Duodenal mucosa (tissue), 2 donors: ENCODE measurements at regions not wholly inside any gene's neighbourhood (a gene's known extent, or its start where the extent isn't known, plus 50 kb on each side); places are given as distances from the start of the nearest gene placed in this dataset.

Experiments used
- H3K27ac ChIP-seq: one replicate; pipeline ENCODE4 v1.7.0; 2013; ENCODE audit warnings: low read depth, low read length
- H3K27me3 ChIP-seq, 2 donors: one replicate each; pipeline ENCODE4 v1.7.0; 2013; ENCODE audit warnings: low read length in 2 of 2, control low read depth in 1 of 2; ENCODE audit not compliant: insufficient read depth in 2 of 2, control insufficient read depth in 1 of 2
- H3K36me3 ChIP-seq, 2 donors: one replicate each; pipeline ENCODE4 v1.7.0; 2013; ENCODE audit warnings: low read length in 2 of 2, control low read depth in 1 of 2; ENCODE audit not compliant: insufficient read depth in 2 of 2, control insufficient read depth in 1 of 2
- H3K4me1 ChIP-seq, 2 donors: one replicate each; pipeline ENCODE4 v1.7.0; 2013; ENCODE audit warnings: low read length in 2 of 2, control low read depth in 1 of 2; ENCODE audit not compliant: insufficient read depth in 2 of 2, control insufficient read depth in 1 of 2
- H3K4me3 ChIP-seq, 2 donors: one replicate each; pipeline ENCODE4 v1.7.0; 2013; ENCODE audit warnings: low read length in 2 of 2, low read depth in 1 of 2
- H3K9ac ChIP-seq, 2 donors: one replicate each; pipeline ENCODE4 v1.7.0; 2013; ENCODE audit warnings: low read length in 2 of 2, low read depth in 1 of 2
- H3K9me3 ChIP-seq, 2 donors: one replicate each; pipeline ENCODE4 v1.7.0; 2013; ENCODE audit warnings: low read length in 2 of 2, control low read depth in 1 of 2; ENCODE audit not compliant: control insufficient read depth in 1 of 2

DNA sequence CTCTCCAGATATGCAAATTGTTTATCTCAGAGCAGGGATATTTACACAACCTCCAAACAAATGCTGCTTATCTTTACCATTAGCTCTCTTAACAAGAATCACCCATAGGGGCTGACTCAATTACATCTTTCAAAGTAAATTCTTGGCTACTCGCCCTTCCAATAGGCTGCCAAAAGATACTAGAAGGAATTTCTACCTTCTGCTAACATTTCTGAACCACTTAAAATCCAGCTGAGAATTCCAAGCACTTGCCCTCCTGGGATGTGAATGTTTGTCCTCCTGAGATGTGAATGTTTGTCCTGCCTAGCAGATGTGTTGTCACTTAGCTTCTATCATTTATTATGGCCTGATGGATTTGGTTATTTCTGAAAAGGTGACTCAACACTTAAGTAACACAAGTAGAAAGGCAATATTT is 388.0 kb downstream of the GJA1 start:
- Histone ChIP-seq H3K36me3 (no peaks in the 10 kb centered on the region), H3K9ac (no peak overlapping the region), H3K27me3 (no peaks in the 10 kb centered on the region), H3K4me3 (no peak overlapping the region), H3K9me3 (peaks cover 4% of the 10 kb centered on the region in 2 donors), H3K4me1 (peaks cover 0 to 4% of the 10 kb centered on the region in 2 donors), H3K27ac (no peak overlapping the region)

DNA sequence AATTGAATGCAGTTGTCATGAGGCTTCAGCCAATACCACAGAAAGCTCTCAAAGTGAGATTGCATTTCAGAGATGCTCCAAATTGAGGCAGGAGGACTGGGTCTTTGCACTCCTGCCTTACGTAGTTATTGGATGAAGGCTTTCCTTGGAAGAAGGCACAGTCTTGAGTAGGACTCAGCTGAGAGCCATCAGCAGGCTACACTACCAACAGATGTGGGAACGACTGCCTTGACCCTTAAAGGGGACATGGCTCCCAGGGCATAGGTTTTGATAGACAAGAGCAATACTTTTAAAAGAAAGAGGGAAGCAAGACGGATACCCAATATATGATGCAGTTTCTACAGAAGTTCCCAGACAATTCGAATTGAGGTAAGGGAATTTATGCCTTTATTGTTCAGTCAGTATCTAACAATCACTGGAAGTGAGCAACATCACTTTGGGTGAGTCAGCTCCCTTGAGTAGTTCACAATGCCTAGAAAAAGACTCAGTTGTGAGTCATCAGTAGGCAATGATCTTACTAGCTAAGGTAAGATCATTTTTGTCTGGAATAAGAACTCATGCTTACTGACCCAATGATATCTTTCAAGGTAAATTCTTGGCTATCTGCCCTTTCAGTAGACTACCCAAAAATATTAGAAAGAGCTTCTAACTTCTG is 390.8 kb downstream of the GJA1 start:
- Histone ChIP-seq H3K36me3 (no peaks in the 10 kb centered on the region), H3K4me1 (peaks cover 0 to 4% of the 10 kb centered on the region in 2 donors), H3K27me3 (no peaks in the 10 kb centered on the region), H3K4me3 (no peak overlapping the region), H3K27ac (no peak overlapping the region), H3K9me3 (no peaks in the 10 kb centered on the region), H3K9ac (no peak overlapping the region)

DNA sequence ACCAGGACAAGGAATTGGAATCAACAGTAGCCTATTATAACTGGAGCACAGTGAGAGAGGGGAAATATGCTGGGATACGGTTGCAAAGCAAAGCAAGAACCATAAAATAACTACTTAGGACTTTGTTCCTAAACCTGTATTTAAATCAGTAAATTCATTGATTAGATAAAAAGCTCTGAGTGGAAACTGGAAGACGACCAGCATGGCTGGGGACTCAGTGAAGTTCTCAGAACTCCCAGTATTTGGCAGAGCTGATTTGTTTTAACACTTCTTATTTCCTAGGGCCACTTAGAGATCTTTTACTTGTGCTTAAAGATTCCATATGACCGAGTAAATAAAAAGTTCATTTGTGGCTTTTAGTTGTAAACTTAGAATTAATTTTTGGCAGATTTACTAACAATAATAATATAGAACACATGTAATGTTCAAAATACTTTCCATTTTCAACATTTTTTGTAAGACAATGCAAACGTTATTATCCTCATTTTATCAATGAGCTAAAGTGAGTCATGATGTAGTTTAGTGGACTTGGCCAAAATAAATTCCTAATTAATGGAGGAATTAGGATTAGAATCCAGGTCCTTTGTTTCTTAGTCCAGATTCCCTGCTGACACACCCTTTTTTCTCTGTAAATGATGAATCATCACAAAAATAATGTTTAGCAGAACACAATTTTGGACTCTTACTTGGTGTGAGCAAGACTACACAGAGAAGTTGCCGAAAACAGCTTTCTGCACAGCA is 392.9 kb downstream of the GJA1 start:
- no peaks in the 10 kb centered on the region for H3K36me3 ChIP-seq
- no peaks in the 10 kb centered on the region for H3K9me3 ChIP-seq
- peaks cover 0 to 4% of the 10 kb centered on the region in 2 donors for H3K4me1 ChIP-seq
- no peaks in the 10 kb centered on the region for H3K27me3 ChIP-seq
- H3K9ac ChIP-seq = no peak overlapping the region
- no peak overlapping the region for H3K27ac ChIP-seq
- no peak overlapping the region for H3K4me3 ChIP-seq

DNA sequence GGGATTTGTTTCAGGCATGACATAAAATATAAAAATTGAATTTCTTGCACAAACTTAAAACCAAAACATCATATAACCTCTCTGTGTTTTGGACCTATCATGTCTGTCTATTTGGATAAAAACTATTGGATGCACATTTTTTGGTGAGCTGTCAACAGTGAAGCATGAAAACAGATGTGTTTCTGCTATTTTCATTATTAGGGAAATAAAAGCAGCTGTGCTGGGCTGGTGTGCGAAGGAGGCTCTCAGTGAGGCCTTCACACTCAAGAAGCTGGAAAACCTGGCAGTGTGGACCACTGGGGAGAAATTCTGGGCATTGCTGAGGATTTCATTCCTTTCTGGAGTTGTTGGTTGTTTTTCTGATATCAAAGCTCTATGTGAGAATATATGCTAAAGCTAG is 395.3 kb downstream of the GJA1 start:
- Histone ChIP-seq H3K4me3 (no peak overlapping the region), H3K27ac (no peak overlapping the region), H3K27me3 (no peaks in the 10 kb centered on the region), H3K36me3 (no peaks in the 10 kb centered on the region), H3K9ac (no peak overlapping the region), H3K4me1 (peaks cover 0 to 4% of the 10 kb centered on the region in 2 donors), H3K9me3 (no peaks in the 10 kb centered on the region)

DNA sequence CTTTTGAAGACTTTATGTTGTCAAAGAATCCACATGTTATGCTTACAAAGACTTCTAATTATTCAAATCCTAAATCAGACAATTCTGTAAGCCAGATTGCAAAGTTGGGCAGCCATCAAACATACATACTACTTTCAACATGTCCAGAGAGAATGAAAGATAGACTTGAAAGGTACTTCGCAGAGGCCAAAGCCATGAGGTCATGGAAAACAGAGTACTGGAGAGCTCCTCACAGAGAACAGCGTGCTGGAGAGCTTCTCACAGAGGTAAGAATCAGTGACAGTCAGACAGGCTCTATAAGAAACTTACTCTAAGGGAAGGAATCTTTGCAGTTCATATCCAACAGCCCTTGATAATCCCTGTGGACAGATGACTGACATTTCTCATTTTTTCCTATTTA is 400.2 kb downstream of the GJA1 start:
- Histone ChIP-seq H3K9me3 (no peaks in the 10 kb centered on the region), H3K27ac (no peak overlapping the region), H3K36me3 (no peaks in the 10 kb centered on the region), H3K27me3 (no peaks in the 10 kb centered on the region), H3K4me1 (no peaks in the 10 kb centered on the region), H3K4me3 (no peak overlapping the region), H3K9ac (no peak overlapping the region)

DNA sequence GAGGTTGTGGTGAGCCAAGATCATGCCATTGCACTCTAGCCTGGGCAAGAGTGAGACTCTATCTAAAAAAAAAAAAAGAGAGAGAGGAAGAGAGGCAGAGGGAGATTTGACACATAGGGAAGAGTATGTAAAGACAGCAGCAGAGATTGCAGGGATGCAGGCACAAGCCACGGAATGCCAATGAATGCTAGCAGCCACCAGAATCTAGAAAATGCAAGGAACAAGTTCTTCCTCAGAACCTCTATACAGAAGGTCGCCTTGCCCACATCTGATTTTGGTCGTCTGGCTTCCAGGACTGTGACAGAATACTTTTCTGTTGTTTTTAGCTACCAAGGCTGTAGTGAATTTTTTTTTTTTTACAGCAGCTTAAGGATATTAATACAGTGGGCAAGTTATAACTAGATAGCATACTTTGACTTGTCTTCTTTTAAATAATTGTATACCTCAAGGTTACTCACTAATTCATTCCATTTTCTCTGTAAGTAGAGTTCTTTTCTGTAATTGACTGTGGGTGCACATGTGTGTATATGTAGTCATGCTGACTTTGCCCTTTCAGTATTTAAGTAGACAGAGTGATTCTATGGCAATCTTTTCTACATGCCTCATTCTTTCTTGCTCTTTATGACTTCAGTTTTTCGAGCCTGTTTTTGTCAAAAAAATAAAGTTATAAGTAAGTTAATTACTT is 402.2 kb downstream of the GJA1 start:
- no peaks in the 10 kb centered on the region for H3K4me1 ChIP-seq
- no peak overlapping the region for H3K4me3 ChIP-seq
- H3K9ac ChIP-seq = no peak overlapping the region
- H3K27me3 ChIP-seq = no peaks in the 10 kb centered on the region
- no peaks in the 10 kb centered on the region for H3K9me3 ChIP-seq
- no peak overlapping the region for H3K27ac ChIP-seq
- H3K36me3 ChIP-seq = no peaks in the 10 kb centered on the region

DNA sequence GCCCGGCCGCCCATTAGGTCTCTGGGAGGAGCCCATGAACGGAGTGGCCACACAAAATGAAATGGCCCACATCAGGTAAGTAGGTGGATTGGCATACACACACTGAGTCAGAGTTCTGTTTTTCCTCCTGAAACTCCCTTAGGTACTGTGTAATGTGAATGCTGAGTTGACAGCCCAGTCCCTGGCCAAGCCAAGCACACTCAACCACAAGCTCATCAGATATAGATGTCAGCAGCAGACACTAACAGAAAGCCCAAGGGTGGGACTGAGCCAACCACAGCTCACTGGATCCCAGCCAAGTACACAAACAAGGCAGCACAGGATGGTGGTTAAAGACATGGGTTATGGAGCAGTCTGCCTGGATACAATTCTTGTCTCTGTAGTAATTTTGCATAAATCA is 403.4 kb downstream of the GJA1 start:
- Histone ChIP-seq H3K36me3 (no peaks in the 10 kb centered on the region), H3K27me3 (no peaks in the 10 kb centered on the region), H3K4me3 (no peak overlapping the region), H3K9ac (no peak overlapping the region), H3K27ac (no peak overlapping the region), H3K9me3 (no peaks in the 10 kb centered on the region), H3K4me1 (no peaks in the 10 kb centered on the region)

DNA sequence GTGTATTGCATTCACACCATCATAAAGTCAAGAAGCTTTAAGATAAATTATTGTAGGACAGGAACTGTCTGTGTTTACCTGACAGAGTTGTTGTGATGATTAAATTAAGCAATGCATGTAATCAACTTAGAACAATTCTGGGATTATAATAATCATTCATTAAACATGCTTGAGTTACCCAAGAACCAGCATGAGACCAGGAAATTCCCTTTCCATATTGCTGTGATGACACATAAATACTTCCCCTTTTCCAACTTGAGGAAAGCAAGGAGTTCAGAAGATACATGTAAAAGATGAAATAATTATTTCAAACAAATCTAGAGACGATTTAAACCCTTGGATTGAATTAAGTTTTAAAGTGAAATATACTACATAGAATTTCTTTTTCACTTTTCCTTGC is 404.4 kb downstream of the GJA1 start:
- H3K36me3 ChIP-seq = no peaks in the 10 kb centered on the region
- H3K4me1 ChIP-seq = no peaks in the 10 kb centered on the region
- H3K9me3 ChIP-seq = no peaks in the 10 kb centered on the region
- H3K9ac ChIP-seq = no peak overlapping the region
- H3K4me3 ChIP-seq = no peak overlapping the region
- H3K27ac ChIP-seq = no peak overlapping the region
- H3K27me3 ChIP-seq = no peaks in the 10 kb centered on the region

DNA sequence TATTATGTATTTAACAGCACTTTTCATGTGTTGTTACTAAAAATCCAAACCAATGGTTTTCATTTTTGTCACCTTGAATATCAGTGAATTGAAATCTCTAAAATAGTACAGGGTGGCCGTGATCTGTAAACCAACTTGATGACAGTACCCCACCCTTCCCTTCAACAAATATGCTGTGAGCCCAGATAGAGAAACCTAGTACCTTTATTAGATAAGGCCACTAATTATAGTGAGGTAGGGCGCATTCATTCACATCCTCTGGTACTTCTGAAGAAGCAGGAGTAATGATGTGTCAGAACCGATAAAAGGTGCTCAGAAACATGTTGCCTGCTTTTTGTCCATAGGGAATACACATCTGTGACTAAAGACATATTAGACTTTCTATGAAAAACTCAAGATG is 409.5 kb downstream of the GJA1 start:
- Histone ChIP-seq H3K4me1 (peaks cover 0 to 4% of the 10 kb centered on the region in 2 donors), H3K27me3 (no peaks in the 10 kb centered on the region), H3K9me3 (no peaks in the 10 kb centered on the region), H3K36me3 (no peaks in the 10 kb centered on the region), H3K4me3 (no peak overlapping the region), H3K27ac (no peak overlapping the region), H3K9ac (no peak overlapping the region)

DNA sequence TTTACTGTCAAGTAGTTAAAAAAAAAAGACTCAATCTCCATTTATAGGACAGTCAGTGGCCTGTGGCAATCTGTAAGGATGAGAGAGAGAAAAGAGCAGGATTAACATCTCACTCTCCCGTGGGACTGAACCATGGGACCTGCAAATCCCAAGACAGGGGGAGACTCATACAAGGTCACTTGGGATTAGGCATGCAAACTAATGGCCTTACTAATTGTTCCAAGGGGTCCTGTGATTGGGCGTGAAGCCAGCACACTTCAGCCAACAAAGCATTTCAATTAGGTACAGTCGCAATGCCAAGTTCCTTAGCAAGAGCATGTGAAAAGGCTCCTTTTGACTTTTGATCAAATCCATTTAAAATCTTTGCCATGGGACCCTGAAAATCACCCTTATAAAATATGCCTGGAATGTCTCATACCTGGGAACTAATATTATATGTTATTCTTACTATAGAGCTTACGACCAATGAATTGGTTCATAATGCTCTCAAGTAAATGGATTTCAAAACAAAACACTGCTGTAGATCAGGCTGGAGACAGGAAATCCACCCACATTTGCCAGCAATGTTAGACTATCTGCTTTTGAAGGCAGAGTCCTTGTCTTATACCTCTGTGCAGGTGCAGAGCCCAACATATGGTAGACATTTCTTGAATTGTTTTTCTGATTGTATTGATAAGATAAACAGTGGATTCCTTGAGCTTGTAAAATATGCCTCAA is 412.5 kb downstream of the GJA1 start:
- Histone ChIP-seq H3K36me3 (no peaks in the 10 kb centered on the region), H3K4me1 (peaks cover 0 to 4% of the 10 kb centered on the region in 2 donors), H3K27ac (no peak overlapping the region), H3K27me3 (no peaks in the 10 kb centered on the region), H3K9me3 (no peaks in the 10 kb centered on the region), H3K9ac (no peak overlapping the region), H3K4me3 (no peak overlapping the region)
